GM23338 (cell line): ENCODE measurements at regions not wholly inside any gene's neighbourhood (a gene's known extent, or its start where the extent isn't known, plus 50 kb on each side); places are given as distances from the start of the nearest gene placed in this dataset.

Source experiments
- ATAC-seq: fragments of 200-7000 bp; cut with Tn5 transposase; 3 replicates; pipeline ENCODE4 v1.9.1; 2020
- DNase-seq: peaks from one replicate; pipeline ENCODE4 v3.0.0-alpha.2; 2015; ENCODE audit warnings: low spot score
- H2AFZ ChIP-seq: fragments of 200-600 bp; sonication (generic); 2 replicates; pipeline ENCODE4 v1.8.0; 2016; ENCODE audit warnings: antibody characterized with exemption, mild to moderate bottlenecking, moderate library complexity
- H3F3A ChIP-seq: fragments of 200-600 bp; sonication (generic); replicated peaks from 2 replicates; pipeline ENCODE4 v1.8.0; 2017; ENCODE audit warnings: antibody characterized with exemption, mixed run types, low read depth
- H3K27ac ChIP-seq: fragments of 200-600 bp; sonication (generic); 2 replicates; pipeline ENCODE4 v1.6.1; 2016; ENCODE audit warnings: low read depth
- H3K27me3 ChIP-seq: fragments of 200-600 bp; sonication (generic); 2 replicates; pipeline ENCODE4 v1.8.0; 2016; ENCODE audit warnings: mild to moderate bottlenecking, mixed run types, moderate library complexity; ENCODE audit not compliant: insufficient read depth
- H3K36me3 ChIP-seq: fragments of 200-600 bp; sonication (generic); 2 replicates; pipeline ENCODE4 v1.8.0; 2016; ENCODE audit warnings: mild to moderate bottlenecking; ENCODE audit not compliant: insufficient read depth
- H3K4me1 ChIP-seq: fragments of 200-600 bp; sonication (generic); 2 replicates; pipeline ENCODE4 v1.8.0; 2016; ENCODE audit warnings: mild to moderate bottlenecking, moderate library complexity; ENCODE audit not compliant: insufficient read depth
- H3K4me2 ChIP-seq: fragments of 200-600 bp; sonication (generic); 2 replicates; pipeline ENCODE4 v1.7.1; 2017; ENCODE audit warnings: mixed run types
- H3K4me3 ChIP-seq: fragments of 200-600 bp; sonication (generic); 2 replicates; pipeline ENCODE4 v1.6.1; 2016; ENCODE audit warnings: mixed run types
- H3K79me2 ChIP-seq: fragments of 200-600 bp; sonication (generic); replicated peaks from 2 replicates; pipeline ENCODE4 v1.8.0; 2017; ENCODE audit warnings: mild to moderate bottlenecking; ENCODE audit not compliant: insufficient read depth
- H3K9me2 ChIP-seq: fragments of 200-600 bp; sonication (generic); 2 replicates; pipeline ENCODE4 v1.8.0; 2017; ENCODE audit not compliant: insufficient read depth
- H4K20me1 ChIP-seq: fragments of 200-600 bp; sonication (generic); replicated peaks from 2 replicates; pipeline ENCODE4 v1.8.0; 2017; ENCODE audit warnings: mild to moderate bottlenecking; ENCODE audit not compliant: insufficient read depth
- H3K27ac Mint-ChIP-seq: 2 replicates; pipeline ENCODE4 v1.8.0; 2020; ENCODE audit warnings: inconsistent platforms, mild to moderate bottlenecking, moderate library complexity, mixed read lengths
- H3K27me3 Mint-ChIP-seq: 3 replicates; pipeline ENCODE4 v1.8.0; 2022; ENCODE audit warnings: low read depth, mild to moderate bottlenecking, moderate library complexity, mixed read lengths, inconsistent platforms; ENCODE audit not compliant: insufficient read depth, poor library complexity
- H3K36me3 Mint-ChIP-seq: 3 replicates; pipeline ENCODE4 v1.8.0; 2021; ENCODE audit warnings: low read depth, mild to moderate bottlenecking, inconsistent platforms, moderate library complexity, mixed read lengths
- H3K4me1 Mint-ChIP-seq: 3 replicates; pipeline ENCODE4 v1.8.0; 2020; ENCODE audit warnings: mild to moderate bottlenecking, inconsistent platforms, mixed read lengths
- H3K4me3 Mint-ChIP-seq: 3 replicates; pipeline ENCODE4 v1.8.0; 2021; ENCODE audit warnings: moderate library complexity, mild to moderate bottlenecking, inconsistent platforms, mixed read lengths
- H3K9me3 Mint-ChIP-seq: 3 replicates; pipeline ENCODE4 v1.8.0; 2020; ENCODE audit warnings: moderate library complexity, mild to moderate bottlenecking, inconsistent platforms, mixed read lengths
- EZH2 ChIP-seq: fragments of 200-600 bp; sonication (generic); IDR thresholded peaks from one replicate; pipeline ENCODE4 v1.8.0; 2017; ENCODE audit warnings: antibody characterized with exemption, mild to moderate bottlenecking, low read depth; ENCODE audit not compliant: unreplicated experiment
- EZH2phosphoT487 ChIP-seq: fragments of 200-600 bp; sonication (generic); IDR thresholded peaks from one replicate; pipeline ENCODE4 v1.8.1; 2018; ENCODE audit warnings: antibody characterized with exemption; ENCODE audit not compliant: unreplicated experiment
- POLR2AphosphoS5 ChIP-seq: IDR thresholded peaks from 2 replicates; pipeline ENCODE4 v1.6.1; 2016; ENCODE audit warnings: antibody characterized with exemption, low read depth
- REST ChIP-seq: IDR thresholded peaks from one replicate; pipeline ENCODE4 v1.6.1; 2018; ENCODE audit warnings: antibody characterized with exemption; ENCODE audit not compliant: unreplicated experiment
- ZNF114 ChIP-seq: fragments of 250-450 bp; sonication (Bioruptor Pico); IDR thresholded peaks from 2 replicates; pipeline ENCODE4 v1.5.0; 2020; ENCODE audit warnings: mild to moderate bottlenecking, moderate library complexity
- ZNF462 ChIP-seq: fragments of 250-450 bp; sonication (Bioruptor Pico); IDR thresholded peaks from 2 replicates; pipeline ENCODE4 v1.5.0; 2020; ENCODE audit warnings: mild to moderate bottlenecking, moderate library complexity
- TF ChIP-seq, protein P1 (sequence below), 2 experiments: fragments of 200-600 bp in 1 of 2; sonication (generic) in 1 of 2; conservative IDR thresholded peaks; 2 replicates each; pipeline versions ENCODE4 v1.5.1 to v1.6.1; 2016 to 2017; ENCODE audit warnings: antibody characterized with exemption in 2 of 2, low read depth in 2 of 2, mild to moderate bottlenecking in 2 of 2, moderate library complexity in 1 of 2

- TF ChIP-seq ZNF462 (CRISPR knock-in tag) = no peak
- no peak for TF ChIP-seq EZH2phosphoT487
- no peak for TF ChIP-seq REST
- no peak for TF ChIP-seq EZH2
- no peak for TF ChIP-seq POLR2AphosphoS5
- no peak for TF ChIP-seq ZNF114 (CRISPR knock-in tag)
These were observed 53.2 kb upstream of the ACO1 start (continued) for GRCh38 chr9:32331240-32331639.

DNA sequence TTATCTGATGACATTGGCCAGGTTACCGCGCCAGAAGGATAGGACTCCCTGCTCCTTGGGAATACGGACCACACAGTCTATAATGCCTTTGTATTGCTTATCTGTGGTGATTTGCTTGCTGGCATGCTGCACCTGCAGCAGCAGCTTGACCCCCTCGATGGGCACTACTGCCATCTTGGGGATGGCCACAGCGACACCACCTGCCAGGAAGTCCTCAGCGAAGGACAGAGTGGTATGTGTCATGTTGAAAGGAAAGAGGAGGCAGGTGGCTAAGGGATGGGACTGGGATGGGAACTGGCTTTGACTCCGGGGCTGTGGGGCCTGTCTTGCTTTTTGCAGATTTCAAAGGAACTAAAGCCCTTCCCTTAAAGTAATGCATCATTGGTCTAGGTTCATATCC is 50.3 kb upstream of the ACO1 start:
- Histone ChIP-seq H3K4me3 (no peak overlapping the region), H3K27ac (no peak overlapping the region), H3K4me2 (no peak overlapping the region), H3K9me2 (no peaks in the 10 kb centered on the region), H3K36me3 (no peaks in the 10 kb centered on the region), H3K79me2 (no peaks in the 10 kb centered on the region), H3K4me1 (no peaks in the 10 kb centered on the region), H2AFZ (no peak overlapping the region), H3K27me3 (no peaks in the 10 kb centered on the region), H4K20me1 (no peaks in the 10 kb centered on the region), H3F3A (no peaks in the 10 kb centered on the region)
- Mint-ChIP-seq H3K27ac (no peak overlapping the region), H3K4me1 (peaks cover 5% of the 10 kb centered on the region), H3K4me3 (no peak overlapping the region), H3K27me3 (peaks cover 7% of the 10 kb centered on the region), H3K9me3 (peaks cover 10% of the 10 kb centered on the region; the same call in 2 of the 3 replicates), H3K36me3 (peaks cover 9% of the 10 kb centered on the region)
- DNase-seq (no peak), ATAC-seq (no peak)
- TF ChIP-seq EZH2phosphoT487 = no peak
- TF ChIP-seq, protein P1, sequence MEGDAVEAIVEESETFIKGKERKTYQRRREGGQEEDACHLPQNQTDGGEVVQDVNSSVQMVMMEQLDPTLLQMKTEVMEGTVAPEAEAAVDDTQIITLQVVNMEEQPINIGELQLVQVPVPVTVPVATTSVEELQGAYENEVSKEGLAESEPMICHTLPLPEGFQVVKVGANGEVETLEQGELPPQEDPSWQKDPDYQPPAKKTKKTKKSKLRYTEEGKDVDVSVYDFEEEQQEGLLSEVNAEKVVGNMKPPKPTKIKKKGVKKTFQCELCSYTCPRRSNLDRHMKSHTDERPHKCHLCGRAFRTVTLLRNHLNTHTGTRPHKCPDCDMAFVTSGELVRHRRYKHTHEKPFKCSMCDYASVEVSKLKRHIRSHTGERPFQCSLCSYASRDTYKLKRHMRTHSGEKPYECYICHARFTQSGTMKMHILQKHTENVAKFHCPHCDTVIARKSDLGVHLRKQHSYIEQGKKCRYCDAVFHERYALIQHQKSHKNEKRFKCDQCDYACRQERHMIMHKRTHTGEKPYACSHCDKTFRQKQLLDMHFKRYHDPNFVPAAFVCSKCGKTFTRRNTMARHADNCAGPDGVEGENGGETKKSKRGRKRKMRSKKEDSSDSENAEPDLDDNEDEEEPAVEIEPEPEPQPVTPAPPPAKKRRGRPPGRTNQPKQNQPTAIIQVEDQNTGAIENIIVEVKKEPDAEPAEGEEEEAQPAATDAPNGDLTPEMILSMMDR (conservative IDR thresholded peaks at IDR 0.05; ENCODE audit: low read depth in 2 of 2) = peak in 1 of 2 experiments; percentile 41; a peak in 2 of 4 replicates
